ENCODE measurements at regions not wholly inside any gene's neighbourhood (a gene's known extent, or its start where the extent isn't known, plus 50 kb on each side); places are given as distances from the start of the nearest gene placed in this dataset.

GRCh38 chr3:115520651-115521245 lies 102.6 kb upstream of the GAP43 start:
- Mint-ChIP-seq H3K4me1 (peaks cover 0 to 3% (median 0%) of the 10 kb centered on the region in 3 donors), H3K27me3 (peaks cover 0 to 12% of the 10 kb centered on the region in 2 donors), H3K27ac (no peak overlapping the region), H3K36me3 (no peaks in the 10 kb centered on the region), H3K9me3 (no peaks in the 10 kb centered on the region), H3K4me3 (no peak overlapping the region)
- CTCF ChIA-PET: no interaction called here
- POLR2A ChIA-PET: no interaction called here
- peaks cover 0 to 2% of the 10 kb centered on the region in 2 experiments for H3K27me3 ChIP-seq (replicated peaks in 1 of 2; ENCODE audit: control insufficient read depth in 2 of 2, extremely low read depth in 1 of 2, insufficient read depth in 2 of 2, low read length in 1 of 2)
- no peak for ATAC-seq (replicated peaks in 1 of 4)
- no peaks in the 10 kb centered on the region for H3K9me3 ChIP-seq
- H3K4me3 ChIP-seq (ENCODE audit: control insufficient read depth in 1 of 2, extremely low read depth in 1 of 2, low read length in 1 of 2): no peak overlapping the region
- H3K36me3 ChIP-seq (ENCODE audit: control insufficient read depth in 2 of 2, extremely low read depth in 1 of 2, insufficient read depth in 1 of 2, low read length in 1 of 2): no peaks in the 10 kb centered on the region
- no peak for DNase-seq
- no peak overlapping the region for H3K27ac ChIP-seq (ENCODE audit: low read length)
- no peaks in the 10 kb centered on the region for H3K4me1 ChIP-seq (ENCODE audit: control insufficient read depth in 1 of 2, extremely low read depth in 1 of 2, insufficient read depth in 2 of 2, low read length in 2 of 2)

- Histone ChIP-seq H3K9me3 (no peaks in the 10 kb centered on the region), H3K4me1 (ENCODE audit: control insufficient read depth in 1 of 2, extremely low read depth in 1 of 2, insufficient read depth in 2 of 2, low read length in 2 of 2) (no peaks in the 10 kb centered on the region), H3K27ac (ENCODE audit: low read length) (no peak overlapping the region), H3K27me3 (replicated peaks in 1 of 2; ENCODE audit: control insufficient read depth in 2 of 2, extremely low read depth in 1 of 2, insufficient read depth in 2 of 2, low read length in 1 of 2) (no peaks in the 10 kb centered on the region), H3K36me3 (ENCODE audit: control insufficient read depth in 2 of 2, extremely low read depth in 1 of 2, insufficient read depth in 1 of 2, low read length in 1 of 2) (no peaks in the 10 kb centered on the region), H3K4me3 (ENCODE audit: control insufficient read depth in 1 of 2, extremely low read depth in 1 of 2, low read length in 1 of 2) (no peak overlapping the region)
- no peak overlapping the region for H3K4me3 Mint-ChIP-seq
- peaks cover 0 to 3% (median 0%) of the 10 kb centered on the region in 3 donors for H3K4me1 Mint-ChIP-seq
- peaks cover 0 to 2% (median 0%) of the 10 kb centered on the region in 3 donors for H3K9me3 Mint-ChIP-seq
- no peak overlapping the region for H3K27ac Mint-ChIP-seq
- WGBS (ENCODE audit: insufficient coverage): 100% methylated on average over 1 of the region's 1 CpG
- no peaks in the 10 kb centered on the region for H3K36me3 Mint-ChIP-seq
- H3K27me3 Mint-ChIP-seq: peaks cover 0 to 14% of the 10 kb centered on the region in 2 donors
- POLR2A ChIA-PET: no interaction called here
- no peak for ATAC-seq (replicated peaks in 1 of 4)
- CTCF ChIA-PET: no interaction called here
- no peak for DNase-seq
Observed at GRCh38 chr3:115523458-115523857, 99.9 kb upstream of the GAP43 start.

GRCh38 chr3:115524549-115524948 lies 98.8 kb upstream of the GAP43 start:
- Histone ChIP-seq H3K4me3 (ENCODE audit: control insufficient read depth in 1 of 2, extremely low read depth in 1 of 2, low read length in 1 of 2) (no peak overlapping the region), H3K36me3 (ENCODE audit: control insufficient read depth in 2 of 2, extremely low read depth in 1 of 2, insufficient read depth in 1 of 2, low read length in 1 of 2) (no peaks in the 10 kb centered on the region), H3K4me1 (ENCODE audit: control insufficient read depth in 1 of 2, extremely low read depth in 1 of 2, insufficient read depth in 2 of 2, low read length in 2 of 2) (no peaks in the 10 kb centered on the region), H3K27ac (ENCODE audit: low read length) (no peak overlapping the region), H3K9me3 (no peaks in the 10 kb centered on the region), H3K27me3 (replicated peaks in 1 of 2; ENCODE audit: control insufficient read depth in 2 of 2, extremely low read depth in 1 of 2, insufficient read depth in 2 of 2, low read length in 1 of 2) (no peaks in the 10 kb centered on the region)
- WGBS (ENCODE audit: insufficient coverage): no CpG with 5 or more reads among the region's 2 CpGs
- CTCF ChIA-PET: no interaction called here
- no peak for DNase-seq
- H3K4me1 Mint-ChIP-seq: peaks cover 0 to 3% (median 0%) of the 10 kb centered on the region in 3 donors
- H3K27ac Mint-ChIP-seq: no peak overlapping the region
- peaks cover 0 to 2% (median 0%) of the 10 kb centered on the region in 3 donors for H3K9me3 Mint-ChIP-seq
- peaks cover 2 to 8% of the 10 kb centered on the region in 2 donors for H3K27me3 Mint-ChIP-seq
- POLR2A ChIA-PET: interaction anchor here in 1 of 2 donors (1.5 kb wide), 1 partner anchor 11 kb away, joined by 4 read pairs; no protein-coding TSS in a partner anchor
- no peak overlapping the region for H3K4me3 Mint-ChIP-seq
- no peaks in the 10 kb centered on the region for H3K36me3 Mint-ChIP-seq
- no peak for ATAC-seq (replicated peaks in 1 of 4)

GRCh38 chr3:115525731-115526130 lies 97.6 kb upstream of the GAP43 start:
- ChIA-PET POLR2A (interaction anchor here in 1 of 2 donors (1.5 kb wide), 1 partner anchor 10 kb away, joined by 4 read pairs; no protein-coding TSS in a partner anchor), CTCF (no interaction called here)
- no peaks in the 10 kb centered on the region for H3K36me3 ChIP-seq (ENCODE audit: control insufficient read depth in 2 of 2, extremely low read depth in 1 of 2, insufficient read depth in 1 of 2, low read length in 1 of 2)
- WGBS (ENCODE audit: insufficient coverage): no CpG with 5 or more reads among the region's 1 CpG
- H3K4me1 Mint-ChIP-seq: no peaks in the 10 kb centered on the region
- H3K27ac Mint-ChIP-seq: no peak overlapping the region
- no peaks in the 10 kb centered on the region for H3K4me1 ChIP-seq (ENCODE audit: control insufficient read depth in 1 of 2, extremely low read depth in 1 of 2, insufficient read depth in 2 of 2, low read length in 2 of 2)
- H3K36me3 Mint-ChIP-seq: no peaks in the 10 kb centered on the region
- no peaks in the 10 kb centered on the region for H3K27me3 ChIP-seq (replicated peaks in 1 of 2; ENCODE audit: control insufficient read depth in 2 of 2, extremely low read depth in 1 of 2, insufficient read depth in 2 of 2, low read length in 1 of 2)
- no peak overlapping the region for H3K4me3 ChIP-seq (ENCODE audit: control insufficient read depth in 1 of 2, extremely low read depth in 1 of 2, low read length in 1 of 2)
- H3K27ac ChIP-seq (ENCODE audit: low read length): no peak overlapping the region
- no peak for ATAC-seq (replicated peaks in 1 of 4)
- no peak overlapping the region for H3K4me3 Mint-ChIP-seq
- DNase-seq: no peak
- H3K9me3 Mint-ChIP-seq: peaks cover 0 to 5% (median 2%) of the 10 kb centered on the region in 3 donors
- peaks cover 2 to 8% of the 10 kb centered on the region in 2 donors for H3K27me3 Mint-ChIP-seq
- no peaks in the 10 kb centered on the region for H3K9me3 ChIP-seq

- peaks cover 0 to 8% (median 6%) of the 10 kb centered on the region in 3 donors for H3K9me3 Mint-ChIP-seq
- 100% methylated on average over 1 of the region's 1 CpG for WGBS (ENCODE audit: insufficient coverage)
- no peak overlapping the region for H3K4me3 ChIP-seq (ENCODE audit: control insufficient read depth in 1 of 2, extremely low read depth in 1 of 2, low read length in 1 of 2)
- no peaks in the 10 kb centered on the region for H3K36me3 Mint-ChIP-seq
- no peaks in the 10 kb centered on the region for H3K9me3 ChIP-seq
- ATAC-seq (replicated peaks in 1 of 4) (no peak), DNase-seq (no peak)
- H3K4me1 Mint-ChIP-seq: no peaks in the 10 kb centered on the region
- peaks cover 0 to 13% of the 10 kb centered on the region in 2 experiments for H3K27me3 ChIP-seq (replicated peaks in 1 of 2; ENCODE audit: control insufficient read depth in 2 of 2, extremely low read depth in 1 of 2, insufficient read depth in 2 of 2, low read length in 1 of 2)
- no peaks in the 10 kb centered on the region for H3K4me1 ChIP-seq (ENCODE audit: control insufficient read depth in 1 of 2, extremely low read depth in 1 of 2, insufficient read depth in 2 of 2, low read length in 2 of 2)
- no peak overlapping the region for H3K27ac Mint-ChIP-seq
- ChIA-PET POLR2A (no interaction called here), CTCF (no interaction called here)
- H3K4me3 Mint-ChIP-seq: no peak overlapping the region
- H3K36me3 ChIP-seq (ENCODE audit: control insufficient read depth in 2 of 2, extremely low read depth in 1 of 2, insufficient read depth in 1 of 2, low read length in 1 of 2): no peaks in the 10 kb centered on the region
- H3K27ac ChIP-seq (ENCODE audit: low read length): no peak overlapping the region
- peaks cover 11 to 26% of the 10 kb centered on the region in 2 donors for H3K27me3 Mint-ChIP-seq
Observed at GRCh38 chr3:115533218-115533617, 90.1 kb upstream of the GAP43 start.

- no peaks in the 10 kb centered on the region for H3K4me1 ChIP-seq (ENCODE audit: control insufficient read depth in 1 of 2, extremely low read depth in 1 of 2, insufficient read depth in 2 of 2, low read length in 2 of 2)
- Mint-ChIP-seq H3K4me3 (no peak overlapping the region), H3K27me3 (peaks cover 12 to 27% of the 10 kb centered on the region in 2 donors), H3K27ac (no peak overlapping the region), H3K36me3 (no peaks in the 10 kb centered on the region), H3K9me3 (peaks cover 0 to 5% (median 0%) of the 10 kb centered on the region in 3 donors), H3K4me1 (no peaks in the 10 kb centered on the region)
- 100% methylated on average over 2 of the region's 2 CpGs for WGBS (ENCODE audit: insufficient coverage)
- ChIA-PET CTCF (no interaction called here), POLR2A (interaction anchor here in 1 of 2 donors (1.3 kb wide), 1 partner anchor 11 kb away, joined by 4 read pairs; no protein-coding TSS in a partner anchor)
- no peak overlapping the region for H3K4me3 ChIP-seq (ENCODE audit: control insufficient read depth in 1 of 2, extremely low read depth in 1 of 2, low read length in 1 of 2)
- H3K9me3 ChIP-seq: no peaks in the 10 kb centered on the region
- no peaks in the 10 kb centered on the region for H3K36me3 ChIP-seq (ENCODE audit: control insufficient read depth in 2 of 2, extremely low read depth in 1 of 2, insufficient read depth in 1 of 2, low read length in 1 of 2)
- H3K27me3 ChIP-seq (replicated peaks in 1 of 2; ENCODE audit: control insufficient read depth in 2 of 2, extremely low read depth in 1 of 2, insufficient read depth in 2 of 2, low read length in 1 of 2): peaks cover 0 to 13% of the 10 kb centered on the region in 2 experiments
- H3K27ac ChIP-seq (ENCODE audit: low read length): no peak overlapping the region
- no peak for DNase-seq
- ATAC-seq (replicated peaks in 1 of 4): no peak
Observed at GRCh38 chr3:115536171-115536570, 87.1 kb upstream of the GAP43 start.

Measured in T-cell (primary cell).